Ishikawa (cell line): ENCODE measurements at regions not wholly inside any gene's neighbourhood (a gene's known extent, or its start where the extent isn't known, plus 50 kb on each side); places are given as distances from the start of the nearest gene placed in this dataset.

Experiments
- CEBPB ChIP-seq: IDR thresholded peaks from 2 replicates; pipeline ENCODE4 v1.6.1; 2012
- EGR1 ChIP-seq: IDR thresholded peaks from 2 replicates; pipeline ENCODE4 v1.6.1; 2012
- EP300 ChIP-seq: IDR thresholded peaks from 2 replicates; pipeline ENCODE4 v1.6.1; 2012; ENCODE audit warnings: borderline replicate concordance
- FOXM1 ChIP-seq: IDR thresholded peaks from 2 replicates; pipeline ENCODE4 v1.6.1; 2012; ENCODE audit warnings: low read depth, borderline replicate concordance
- RAD21 ChIP-seq: IDR thresholded peaks from 2 replicates; pipeline ENCODE4 v1.6.1; 2012; ENCODE audit warnings: low read depth
- TAF1 ChIP-seq: IDR thresholded peaks from 2 replicates; pipeline ENCODE4 v1.6.1; 2012; ENCODE audit warnings: low read depth, mild to moderate bottlenecking
- TEAD4 ChIP-seq: IDR thresholded peaks from 2 replicates; pipeline ENCODE4 v1.6.1; 2012
- ZBTB7A ChIP-seq: IDR thresholded peaks from 2 replicates; pipeline ENCODE4 v1.6.1; 2012; ENCODE audit warnings: low read depth
- TF ChIP-seq, protein P1 (sequence below): IDR thresholded peaks from 2 replicates; pipeline ENCODE4 v1.6.1; 2012; ENCODE audit warnings: low read depth, mild to moderate bottlenecking
- TF ChIP-seq, protein P2 (sequence below): IDR thresholded peaks from 2 replicates; pipeline ENCODE4 v1.6.1; 2012
- TF ChIP-seq, protein P3 (sequence below): IDR thresholded peaks from 2 replicates; pipeline ENCODE4 v1.6.1; 2012

DNA sequence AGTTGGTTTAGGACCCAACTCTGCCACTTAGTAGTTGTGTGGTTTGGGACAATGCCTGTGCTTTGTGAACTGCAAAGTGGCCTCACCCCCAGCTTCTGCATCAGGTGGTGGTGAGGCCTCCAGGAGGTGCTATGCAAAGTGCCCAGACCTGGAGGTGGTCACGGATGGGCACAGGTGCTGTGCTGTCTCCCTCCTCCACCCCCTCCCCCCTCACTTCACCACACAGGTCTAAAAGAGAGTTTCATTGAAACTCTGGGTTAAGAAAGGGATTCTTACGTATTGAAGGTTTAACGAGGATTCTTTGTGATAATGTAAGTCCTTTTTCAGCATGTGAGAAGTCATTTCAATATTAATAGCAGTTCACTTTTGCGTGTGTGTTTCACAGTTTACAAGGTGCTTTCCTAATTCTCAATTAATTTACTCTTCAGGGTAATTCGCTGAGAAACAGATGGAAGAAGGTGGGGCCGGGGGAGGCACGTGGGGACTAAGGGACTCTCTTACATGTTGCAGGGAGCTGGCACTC lies 369.9 kb downstream of the LPIN1 start:
- TF ChIP-seq RAD21 (no peak), EP300 (no peak), EGR1 (no peak), ZBTB7A (no peak), FOXM1 (no peak), TAF1 (no peak), TEAD4 (no peak), CEBPB (no peak)
- TF ChIP-seq, protein P1, sequence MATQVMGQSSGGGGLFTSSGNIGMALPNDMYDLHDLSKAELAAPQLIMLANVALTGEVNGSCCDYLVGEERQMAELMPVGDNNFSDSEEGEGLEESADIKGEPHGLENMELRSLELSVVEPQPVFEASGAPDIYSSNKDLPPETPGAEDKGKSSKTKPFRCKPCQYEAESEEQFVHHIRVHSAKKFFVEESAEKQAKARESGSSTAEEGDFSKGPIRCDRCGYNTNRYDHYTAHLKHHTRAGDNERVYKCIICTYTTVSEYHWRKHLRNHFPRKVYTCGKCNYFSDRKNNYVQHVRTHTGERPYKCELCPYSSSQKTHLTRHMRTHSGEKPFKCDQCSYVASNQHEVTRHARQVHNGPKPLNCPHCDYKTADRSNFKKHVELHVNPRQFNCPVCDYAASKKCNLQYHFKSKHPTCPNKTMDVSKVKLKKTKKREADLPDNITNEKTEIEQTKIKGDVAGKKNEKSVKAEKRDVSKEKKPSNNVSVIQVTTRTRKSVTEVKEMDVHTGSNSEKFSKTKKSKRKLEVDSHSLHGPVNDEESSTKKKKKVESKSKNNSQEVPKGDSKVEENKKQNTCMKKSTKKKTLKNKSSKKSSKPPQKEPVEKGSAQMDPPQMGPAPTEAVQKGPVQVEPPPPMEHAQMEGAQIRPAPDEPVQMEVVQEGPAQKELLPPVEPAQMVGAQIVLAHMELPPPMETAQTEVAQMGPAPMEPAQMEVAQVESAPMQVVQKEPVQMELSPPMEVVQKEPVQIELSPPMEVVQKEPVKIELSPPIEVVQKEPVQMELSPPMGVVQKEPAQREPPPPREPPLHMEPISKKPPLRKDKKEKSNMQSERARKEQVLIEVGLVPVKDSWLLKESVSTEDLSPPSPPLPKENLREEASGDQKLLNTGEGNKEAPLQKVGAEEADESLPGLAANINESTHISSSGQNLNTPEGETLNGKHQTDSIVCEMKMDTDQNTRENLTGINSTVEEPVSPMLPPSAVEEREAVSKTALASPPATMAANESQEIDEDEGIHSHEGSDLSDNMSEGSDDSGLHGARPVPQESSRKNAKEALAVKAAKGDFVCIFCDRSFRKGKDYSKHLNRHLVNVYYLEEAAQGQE: no peak
- TF ChIP-seq, protein P2, sequence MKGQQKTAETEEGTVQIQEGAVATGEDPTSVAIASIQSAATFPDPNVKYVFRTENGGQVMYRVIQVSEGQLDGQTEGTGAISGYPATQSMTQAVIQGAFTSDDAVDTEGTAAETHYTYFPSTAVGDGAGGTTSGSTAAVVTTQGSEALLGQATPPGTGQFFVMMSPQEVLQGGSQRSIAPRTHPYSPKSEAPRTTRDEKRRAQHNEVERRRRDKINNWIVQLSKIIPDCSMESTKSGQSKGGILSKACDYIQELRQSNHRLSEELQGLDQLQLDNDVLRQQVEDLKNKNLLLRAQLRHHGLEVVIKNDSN: no peak
- TF ChIP-seq, protein P3, sequence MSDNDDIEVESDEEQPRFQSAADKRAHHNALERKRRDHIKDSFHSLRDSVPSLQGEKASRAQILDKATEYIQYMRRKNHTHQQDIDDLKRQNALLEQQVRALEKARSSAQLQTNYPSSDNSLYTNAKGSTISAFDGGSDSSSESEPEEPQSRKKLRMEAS: no peak
